DOHH2 (cell line): ENCODE measurements at regions not wholly inside any gene's neighbourhood (a gene's known extent, or its start where the extent isn't known, plus 50 kb on each side); places are given as distances from the start of the nearest gene placed in this dataset.

Experiments
- H3F3A ChIP-seq: fragments of 200-600 bp; sonication (generic), shearing (Covaris generic); 2 replicates; pipeline ENCODE4 v1.6.0; 2016; ENCODE audit warnings: antibody characterized with exemption, mild to moderate bottlenecking; ENCODE audit not compliant: control insufficient read depth, insufficient read depth
- H3K27ac ChIP-seq: fragments of 200-600 bp; sonication (generic); 2 replicates; pipeline ENCODE4 v1.5.1; 2014; ENCODE audit warnings: low read depth, mild to moderate bottlenecking, low read length, moderate library complexity
- H3K27me3 ChIP-seq: fragments of 200-600 bp; sonication (generic); 2 replicates; pipeline ENCODE4 v1.6.1; 2014; ENCODE audit warnings: mild to moderate bottlenecking, low read length, mixed read lengths; ENCODE audit not compliant: control insufficient read depth
- H3K36me3 ChIP-seq: fragments of 200-600 bp; sonication (generic); 2 replicates; pipeline ENCODE4 v1.6.1; 2014; ENCODE audit warnings: mild to moderate bottlenecking, low read length, moderate library complexity, mixed read lengths; ENCODE audit not compliant: control insufficient read depth
- H3K4me1 ChIP-seq: fragments of 200-600 bp; sonication (generic); 2 replicates; pipeline ENCODE4 v1.6.1; 2014; ENCODE audit warnings: mild to moderate bottlenecking, low read length, mixed read lengths; ENCODE audit not compliant: control insufficient read depth
- H3K4me2 ChIP-seq: fragments of 200-600 bp; sonication (generic); 2 replicates; pipeline ENCODE4 v1.6.0; 2014; ENCODE audit warnings: mild to moderate bottlenecking, low read length, moderate library complexity
- H3K4me3 ChIP-seq: fragments of 200-600 bp; sonication (generic); 2 replicates; pipeline ENCODE4 v1.5.1; 2014; ENCODE audit warnings: mild to moderate bottlenecking, low read length, mixed read lengths
- H3K79me2 ChIP-seq: fragments of 200-600 bp; sonication (generic); 2 replicates; pipeline ENCODE4 v1.6.1; 2014; ENCODE audit warnings: mild to moderate bottlenecking, low read length, mixed read lengths; ENCODE audit not compliant: control insufficient read depth
- H3K9me2 ChIP-seq: fragments of 200-600 bp; sonication (generic); replicated peaks from 2 replicates; pipeline ENCODE4 v1.6.1; 2014; ENCODE audit warnings: mild to moderate bottlenecking, low read length, mixed read lengths; ENCODE audit not compliant: control insufficient read depth
- H3K9me3 ChIP-seq: fragments of 200-600 bp; sonication (generic); 2 replicates; pipeline ENCODE4 v1.6.1; 2014; ENCODE audit warnings: antibody characterized with exemption, low read length, mixed read lengths; ENCODE audit not compliant: control insufficient read depth, insufficient read depth
- H4K20me1 ChIP-seq: fragments of 200-600 bp; sonication (generic); 2 replicates; pipeline ENCODE4 v1.6.0; 2014; ENCODE audit warnings: low read depth, mild to moderate bottlenecking, antibody characterized with exemption, low read length, moderate library complexity; ENCODE audit not compliant: control insufficient read depth, insufficient read depth
- EZH2phosphoT487 ChIP-seq: fragments of 200-600 bp; sonication (generic); IDR thresholded peaks from 2 replicates; pipeline ENCODE4 v1.6.1; 2017; ENCODE audit warnings: borderline replicate concordance, mild to moderate bottlenecking, antibody characterized with exemption, low read length, moderate library complexity, mixed read lengths
- TF ChIP-seq, protein P1 (sequence below): fragments of 200-600 bp; sonication (generic); IDR thresholded peaks from one replicate; pipeline ENCODE4 v1.5.1; 2014; ENCODE audit warnings: antibody characterized with exemption, mild to moderate bottlenecking, low read depth, low read length; ENCODE audit not compliant: poor library complexity, severe bottlenecking

DNA sequence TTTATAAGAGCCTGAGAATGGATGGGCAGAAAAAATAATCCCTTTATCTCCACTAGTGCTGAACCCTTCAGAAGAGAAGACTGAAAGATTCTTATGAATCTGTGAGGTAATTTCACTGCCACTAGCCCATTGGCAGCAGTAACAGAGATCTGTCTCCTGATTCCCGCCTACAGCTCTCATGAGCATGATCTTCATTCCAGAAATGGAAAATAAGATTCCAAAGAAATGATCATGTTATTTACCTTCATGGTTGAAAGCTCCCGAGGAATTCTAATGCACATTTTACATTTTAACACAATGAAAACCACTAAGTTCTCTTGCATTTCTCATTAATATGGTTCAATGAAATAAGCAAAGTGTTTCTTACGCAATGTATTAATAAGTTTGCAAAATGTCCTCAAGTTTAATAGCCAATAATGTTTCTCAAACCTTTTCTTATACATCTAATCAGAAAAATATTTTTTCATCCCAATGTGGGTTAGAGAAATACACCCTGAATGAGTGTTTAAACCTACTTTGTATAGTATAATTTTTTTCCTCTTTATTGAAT lies 905.6 kb downstream of the TMEM182 start:
- no peak overlapping the region for H3K27ac ChIP-seq
- no peaks in the 10 kb centered on the region for H3K9me2 ChIP-seq

DNA sequence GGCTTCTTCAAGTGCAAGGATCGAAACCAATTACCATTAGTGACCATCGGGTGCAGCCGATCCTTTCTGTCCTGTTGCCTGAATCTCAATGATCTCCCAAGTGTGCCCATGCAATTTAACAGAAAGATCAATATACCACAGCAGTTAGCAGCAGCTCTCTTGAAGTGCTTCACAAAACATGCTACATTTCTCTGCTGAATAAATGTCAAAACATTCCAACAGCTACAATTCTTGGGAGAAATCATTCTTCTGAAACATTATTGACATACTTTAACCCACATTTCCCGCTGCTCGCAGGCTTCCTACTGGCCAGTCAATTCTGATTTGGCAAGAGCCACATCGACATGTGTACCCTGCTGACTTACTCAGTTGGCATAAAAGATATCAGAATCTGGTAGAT lies 907.7 kb downstream of the TMEM182 start:
- Histone ChIP-seq H3K79me2 (no peaks in the 10 kb centered on the region), H3K4me2 (no peak overlapping the region), H3K9me3 (no peaks in the 10 kb centered on the region), H3K9me2 (no peaks in the 10 kb centered on the region), H3K4me1 (no peaks in the 10 kb centered on the region), H3K36me3 (no peaks in the 10 kb centered on the region), H4K20me1 (no peaks in the 10 kb centered on the region), H3F3A (no peaks in the 10 kb centered on the region), H3K27ac (no peak overlapping the region), H3K4me3 (no peak overlapping the region), H3K27me3 (no peaks in the 10 kb centered on the region)
- TF ChIP-seq, protein P1, sequence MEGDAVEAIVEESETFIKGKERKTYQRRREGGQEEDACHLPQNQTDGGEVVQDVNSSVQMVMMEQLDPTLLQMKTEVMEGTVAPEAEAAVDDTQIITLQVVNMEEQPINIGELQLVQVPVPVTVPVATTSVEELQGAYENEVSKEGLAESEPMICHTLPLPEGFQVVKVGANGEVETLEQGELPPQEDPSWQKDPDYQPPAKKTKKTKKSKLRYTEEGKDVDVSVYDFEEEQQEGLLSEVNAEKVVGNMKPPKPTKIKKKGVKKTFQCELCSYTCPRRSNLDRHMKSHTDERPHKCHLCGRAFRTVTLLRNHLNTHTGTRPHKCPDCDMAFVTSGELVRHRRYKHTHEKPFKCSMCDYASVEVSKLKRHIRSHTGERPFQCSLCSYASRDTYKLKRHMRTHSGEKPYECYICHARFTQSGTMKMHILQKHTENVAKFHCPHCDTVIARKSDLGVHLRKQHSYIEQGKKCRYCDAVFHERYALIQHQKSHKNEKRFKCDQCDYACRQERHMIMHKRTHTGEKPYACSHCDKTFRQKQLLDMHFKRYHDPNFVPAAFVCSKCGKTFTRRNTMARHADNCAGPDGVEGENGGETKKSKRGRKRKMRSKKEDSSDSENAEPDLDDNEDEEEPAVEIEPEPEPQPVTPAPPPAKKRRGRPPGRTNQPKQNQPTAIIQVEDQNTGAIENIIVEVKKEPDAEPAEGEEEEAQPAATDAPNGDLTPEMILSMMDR: no peak
- no peak for TF ChIP-seq EZH2phosphoT487

More for the DNA sequence above, 905.6 kb downstream of the TMEM182 start:
- no peak overlapping the region for H3K4me3 ChIP-seq
- no peaks in the 10 kb centered on the region for H3K79me2 ChIP-seq
- H3K4me2 ChIP-seq: no peak overlapping the region
- H3K4me1 ChIP-seq: no peaks in the 10 kb centered on the region
- H3K27me3 ChIP-seq: no peaks in the 10 kb centered on the region
- no peaks in the 10 kb centered on the region for H3K9me3 ChIP-seq
- H4K20me1 ChIP-seq: no peaks in the 10 kb centered on the region
- no peaks in the 10 kb centered on the region for H3F3A ChIP-seq
- no peak for TF ChIP-seq EZH2phosphoT487
- TF ChIP-seq, protein P1: no peak
- H3K36me3 ChIP-seq: no peaks in the 10 kb centered on the region
